Karpas-422 (cell line): ENCODE measurements at regions not wholly inside any gene's neighbourhood (a gene's known extent, or its start where the extent isn't known, plus 50 kb on each side); places are given as distances from the start of the nearest gene placed in this dataset.

ENCODE experiments used
- DNase-seq: peaks from one replicate; pipeline ENCODE4 v3.0.0-alpha.2; 2015
- H2AFZ ChIP-seq: fragments of 200-600 bp; sonication (generic); 2 replicates; pipeline ENCODE4 v1.6.1; 2014; ENCODE audit warnings: antibody characterized with exemption, low read length, mixed read lengths
- H3K27ac ChIP-seq: fragments of 200-600 bp; sonication (generic); 2 replicates; pipeline ENCODE4 v1.5.1; 2014; ENCODE audit warnings: mild to moderate bottlenecking, low read length, moderate library complexity
- H3K27me3 ChIP-seq: fragments of 200-600 bp; sonication (generic); 2 replicates; pipeline ENCODE4 v1.6.1; 2014; ENCODE audit warnings: low read length, mixed read lengths
- H3K36me3 ChIP-seq: fragments of 200-600 bp; sonication (generic); 2 replicates; pipeline ENCODE4 v1.6.1; 2014; ENCODE audit warnings: low read length, mixed read lengths; ENCODE audit not compliant: insufficient read depth
- H3K4me1 ChIP-seq: fragments of 200-600 bp; sonication (generic); 2 replicates; pipeline ENCODE4 v1.6.1; 2014; ENCODE audit warnings: mild to moderate bottlenecking, low read length, mixed read lengths
- H3K4me2 ChIP-seq: fragments of 200-600 bp; sonication (generic); 2 replicates; pipeline ENCODE4 v1.6.1; 2014; ENCODE audit warnings: low read length, low read depth, mild to moderate bottlenecking; ENCODE audit not compliant: poor library complexity, severe bottlenecking
- H3K4me3 ChIP-seq: fragments of 200-600 bp; sonication (generic); 2 replicates; pipeline ENCODE4 v1.5.1; 2014; ENCODE audit warnings: mild to moderate bottlenecking, antibody characterized with exemption, low read length, mixed read lengths
- H3K79me2 ChIP-seq: fragments of 200-600 bp; sonication (generic); 2 replicates; pipeline ENCODE4 v1.6.1; 2014; ENCODE audit warnings: mild to moderate bottlenecking, low read length, mixed read lengths
- H3K9ac ChIP-seq: fragments of 200-600 bp; sonication (generic); 2 replicates; pipeline ENCODE4 v1.6.0; 2014; ENCODE audit warnings: low read length
- H3K9me2 ChIP-seq: fragments of 200-600 bp; sonication (generic), shearing (Covaris generic); replicated peaks from 2 replicates; pipeline ENCODE4 v1.6.0; 2014; ENCODE audit warnings: mild to moderate bottlenecking, low read length, moderate library complexity; ENCODE audit not compliant: insufficient read depth
- H3K9me3 ChIP-seq: fragments of 300-700, 200-600 bp; sonication (generic); 2 replicates; pipeline ENCODE4 v1.6.1; 2014; ENCODE audit warnings: low read length, mixed read lengths
- H4K20me1 ChIP-seq: fragments of 200-600 bp; sonication (generic); 2 replicates; pipeline ENCODE4 v1.6.1; 2014; ENCODE audit warnings: mild to moderate bottlenecking, antibody characterized with exemption, low read length, low read depth; ENCODE audit not compliant: insufficient read depth

GRCh38 chr14:97273540-97273939 is 476.4 kb downstream of the VRK1 start:
- H4K20me1 ChIP-seq = no peaks in the 10 kb centered on the region
- no peak overlapping the region for H2AFZ ChIP-seq
- H3K27ac ChIP-seq = no peak overlapping the region
- no peaks in the 10 kb centered on the region; the same call in 1 of the 2 replicates for H3K9me2 ChIP-seq
- peak; percentile 55 for DNase-seq
- no peaks in the 10 kb centered on the region for H3K79me2 ChIP-seq
- H3K4me3 ChIP-seq = no peak overlapping the region
- no peaks in the 10 kb centered on the region for H3K4me1 ChIP-seq
- H3K36me3 ChIP-seq = no peaks in the 10 kb centered on the region
- no peaks in the 10 kb centered on the region for H3K9me3 ChIP-seq
- no peak overlapping the region for H3K4me2 ChIP-seq
- H3K27me3 ChIP-seq = no peaks in the 10 kb centered on the region
- H3K9ac ChIP-seq = no peak overlapping the region

GRCh38 chr14:97274626-97275025 is 477.4 kb downstream of the VRK1 start:
- H3K79me2 ChIP-seq = no peaks in the 10 kb centered on the region
- H3K27ac ChIP-seq = no peak overlapping the region
- H3K27me3 ChIP-seq = no peaks in the 10 kb centered on the region
- H3K9ac ChIP-seq = no peak overlapping the region
- H3K4me3 ChIP-seq = no peak overlapping the region
- H3K9me2 ChIP-seq = no peaks in the 10 kb centered on the region; the same call in 1 of the 2 replicates
- no peak for DNase-seq
- H3K4me1 ChIP-seq = no peaks in the 10 kb centered on the region
- no peaks in the 10 kb centered on the region for H3K36me3 ChIP-seq
- H3K4me2 ChIP-seq = no peak overlapping the region
- no peak overlapping the region for H2AFZ ChIP-seq
- H3K9me3 ChIP-seq = no peaks in the 10 kb centered on the region
- no peaks in the 10 kb centered on the region for H4K20me1 ChIP-seq

GRCh38 chr14:97275276-97275675 is 478.1 kb downstream of the VRK1 start:
- H3K4me3 ChIP-seq = no peak overlapping the region
- H3K4me2 ChIP-seq = no peak overlapping the region

GRCh38 chr14:97276573-97276972 is 479.4 kb downstream of the VRK1 start:
- no peak for DNase-seq
- no peak overlapping the region for H3K4me2 ChIP-seq
- no peaks in the 10 kb centered on the region for H3K9me2 ChIP-seq
- H3K4me3 ChIP-seq = no peak overlapping the region
- H3K4me1 ChIP-seq = no peaks in the 10 kb centered on the region
- H3K9ac ChIP-seq = no peak overlapping the region
- H3K79me2 ChIP-seq = no peaks in the 10 kb centered on the region
- no peak overlapping the region for H3K27ac ChIP-seq
- no peaks in the 10 kb centered on the region for H3K27me3 ChIP-seq
- no peaks in the 10 kb centered on the region for H3K9me3 ChIP-seq
- H2AFZ ChIP-seq = no peak overlapping the region
- no peaks in the 10 kb centered on the region for H3K36me3 ChIP-seq
- no peaks in the 10 kb centered on the region for H4K20me1 ChIP-seq

More at GRCh38 chr14:97275276-97275675, 478.1 kb downstream of the VRK1 start:
- H3K27me3 ChIP-seq = no peaks in the 10 kb centered on the region
- DNase-seq = no peak
- no peak overlapping the region for H2AFZ ChIP-seq
- no peaks in the 10 kb centered on the region for H3K4me1 ChIP-seq
- no peaks in the 10 kb centered on the region for H3K36me3 ChIP-seq
- H3K27ac ChIP-seq = no peak overlapping the region
- no peaks in the 10 kb centered on the region for H3K9me3 ChIP-seq
- no peak overlapping the region for H3K9ac ChIP-seq
- H3K79me2 ChIP-seq = no peaks in the 10 kb centered on the region
- no peaks in the 10 kb centered on the region for H4K20me1 ChIP-seq
- no peaks in the 10 kb centered on the region; the same call in 1 of the 2 replicates for H3K9me2 ChIP-seq

GRCh38 chr14:97277711-97278110 is 480.5 kb downstream of the VRK1 start:
- Histone ChIP-seq H3K4me2 (no peak overlapping the region), H3K79me2 (no peaks in the 10 kb centered on the region), H3K4me3 (no peak overlapping the region), H3K27me3 (no peaks in the 10 kb centered on the region), H3K27ac (no peak overlapping the region), H3K36me3 (no peaks in the 10 kb centered on the region), H2AFZ (no peak overlapping the region), H3K4me1 (peaks cover 3% of the 10 kb centered on the region), H3K9ac (no peak overlapping the region), H4K20me1 (no peaks in the 10 kb centered on the region), H3K9me3 (no peaks in the 10 kb centered on the region), H3K9me2 (no peaks in the 10 kb centered on the region)
- no peak for DNase-seq

GRCh38 chr14:97280526-97280925 is 483.3 kb downstream of the VRK1 start:
- Histone ChIP-seq H3K9ac (no peak overlapping the region), H3K4me3 (no peak overlapping the region), H4K20me1 (no peaks in the 10 kb centered on the region), H3K9me3 (no peaks in the 10 kb centered on the region), H3K4me2 (no peak overlapping the region), H2AFZ (no peak overlapping the region), H3K36me3 (no peaks in the 10 kb centered on the region), H3K27ac (no peak overlapping the region), H3K79me2 (no peaks in the 10 kb centered on the region), H3K4me1 (peaks cover 12% of the 10 kb centered on the region), H3K27me3 (no peaks in the 10 kb centered on the region), H3K9me2 (no peaks in the 10 kb centered on the region)
- no peak for DNase-seq

GRCh38 chr14:97281741-97282140 is 484.6 kb downstream of the VRK1 start:
- H3K4me3 ChIP-seq = no peak overlapping the region
- no peak overlapping the region for H2AFZ ChIP-seq
- H3K27ac ChIP-seq = no peak overlapping the region
- H3K4me1 ChIP-seq = peaks cover 12% of the 10 kb centered on the region
- DNase-seq = no peak
- H4K20me1 ChIP-seq = no peaks in the 10 kb centered on the region
- H3K4me2 ChIP-seq = no peak overlapping the region
- H3K9me2 ChIP-seq = no peaks in the 10 kb centered on the region
- no peaks in the 10 kb centered on the region for H3K9me3 ChIP-seq
- H3K36me3 ChIP-seq = no peaks in the 10 kb centered on the region
- no peaks in the 10 kb centered on the region for H3K79me2 ChIP-seq
- no peak overlapping the region for H3K9ac ChIP-seq
- H3K27me3 ChIP-seq = 0 out of 2 replicates have a peak, but pooled peaks cover 4% of the 10 kb centered on the region

- no peak for DNase-seq
- 0 out of 2 replicates have a peak, but pooled peaks cover 4% of the 10 kb centered on the region for H3K27me3 ChIP-seq
- H3K27ac ChIP-seq = no peak overlapping the region
- peaks cover 12% of the 10 kb centered on the region for H3K4me1 ChIP-seq
- no peaks in the 10 kb centered on the region for H3K9me2 ChIP-seq
- no peaks in the 10 kb centered on the region for H3K36me3 ChIP-seq
- H3K9me3 ChIP-seq = no peaks in the 10 kb centered on the region
- no peak overlapping the region for H3K9ac ChIP-seq
- peak overlapping the region; percentile 42 for H3K4me2 ChIP-seq
- no peaks in the 10 kb centered on the region for H3K79me2 ChIP-seq
- no peak overlapping the region for H2AFZ ChIP-seq
- H4K20me1 ChIP-seq = no peaks in the 10 kb centered on the region
- no peak overlapping the region for H3K4me3 ChIP-seq
These were observed 485.2 kb downstream of the VRK1 start for GRCh38 chr14:97282210-97283004.
